ENCODE measurements at regions not wholly inside any gene's neighbourhood (a gene's known extent, or its start where the extent isn't known, plus 50 kb on each side); places are given as distances from the start of the nearest gene placed in this dataset.

- Histone ChIP-seq H3K27ac (ENCODE audit: poor library complexity, severe bottlenecking) (no peak overlapping the region), H3K4me3 (ENCODE audit: severe bottlenecking) (no peak overlapping the region), H3K4me1 (ENCODE audit: insufficient read depth, poor library complexity, severe bottlenecking) (no peaks in the 10 kb centered on the region), H3K9me3 (ENCODE audit: severe bottlenecking) (no peaks in the 10 kb centered on the region), H3K27me3 (ENCODE audit: insufficient read depth, poor library complexity, severe bottlenecking) (no peaks in the 10 kb centered on the region), H3K36me3 (ENCODE audit: low read depth) (no peaks in the 10 kb centered on the region)
- no peak for DNase-seq (ENCODE audit: low spot score)
- TF ChIP-seq CTCF (IDR thresholded peaks at IDR 0.05; ENCODE audit: poor library complexity, severe bottlenecking) = no peak
- ATAC-seq (ENCODE audit: low read depth) = no peak
Observed at GRCh38 chr2:5231287-5231686, 460.9 kb upstream of the SOX11 start.

- Histone ChIP-seq H3K9me3 (ENCODE audit: severe bottlenecking) (no peaks in the 10 kb centered on the region), H3K27me3 (ENCODE audit: insufficient read depth, poor library complexity, severe bottlenecking) (no peaks in the 10 kb centered on the region), H3K4me1 (ENCODE audit: insufficient read depth, poor library complexity, severe bottlenecking) (no peaks in the 10 kb centered on the region), H3K36me3 (ENCODE audit: low read depth) (no peaks in the 10 kb centered on the region), H3K4me3 (ENCODE audit: severe bottlenecking) (no peak overlapping the region), H3K27ac (ENCODE audit: poor library complexity, severe bottlenecking) (no peak overlapping the region)
- DNase-seq (ENCODE audit: low spot score) (no peak), ATAC-seq (ENCODE audit: low read depth) (no peak)
- no peak for TF ChIP-seq CTCF (IDR thresholded peaks at IDR 0.05; ENCODE audit: poor library complexity, severe bottlenecking)
Observed at GRCh38 chr2:5234563-5234962, 457.6 kb upstream of the SOX11 start.

GRCh38 chr2:5235701-5236100 is 456.5 kb upstream of the SOX11 start:
- no peak for TF ChIP-seq CTCF (IDR thresholded peaks at IDR 0.05; ENCODE audit: poor library complexity, severe bottlenecking)
- Histone ChIP-seq H3K27ac (ENCODE audit: poor library complexity, severe bottlenecking) (no peak overlapping the region), H3K27me3 (ENCODE audit: insufficient read depth, poor library complexity, severe bottlenecking) (no peaks in the 10 kb centered on the region), H3K36me3 (ENCODE audit: low read depth) (no peaks in the 10 kb centered on the region), H3K4me1 (ENCODE audit: insufficient read depth, poor library complexity, severe bottlenecking) (no peaks in the 10 kb centered on the region), H3K4me3 (ENCODE audit: severe bottlenecking) (no peak overlapping the region), H3K9me3 (ENCODE audit: severe bottlenecking) (no peaks in the 10 kb centered on the region)
- no peak for DNase-seq (ENCODE audit: low spot score)
- ATAC-seq (ENCODE audit: low read depth) = no peak

- H3K4me1 ChIP-seq (ENCODE audit: insufficient read depth, poor library complexity, severe bottlenecking) = no peaks in the 10 kb centered on the region
- H3K27ac ChIP-seq (ENCODE audit: poor library complexity, severe bottlenecking) = no peak overlapping the region
- H3K27me3 ChIP-seq (ENCODE audit: insufficient read depth, poor library complexity, severe bottlenecking) = no peaks in the 10 kb centered on the region
- ATAC-seq (ENCODE audit: low read depth) (no peak), DNase-seq (ENCODE audit: low spot score) (no peak)
- H3K4me3 ChIP-seq (ENCODE audit: severe bottlenecking) = no peak overlapping the region
- TF ChIP-seq CTCF (IDR thresholded peaks at IDR 0.05; ENCODE audit: poor library complexity, severe bottlenecking) = no peak
- no peaks in the 10 kb centered on the region for H3K9me3 ChIP-seq (ENCODE audit: severe bottlenecking)
- no peaks in the 10 kb centered on the region for H3K36me3 ChIP-seq (ENCODE audit: low read depth)
Observed at GRCh38 chr2:5236249-5236648, 455.9 kb upstream of the SOX11 start.

- Histone ChIP-seq H3K27ac (ENCODE audit: poor library complexity, severe bottlenecking) (no peak overlapping the region), H3K4me3 (ENCODE audit: severe bottlenecking) (no peak overlapping the region)
- ATAC-seq (ENCODE audit: low read depth) = no peak
Observed at GRCh38 chr2:5242751-5243150, 449.4 kb upstream of the SOX11 start.

More at GRCh38 chr2:5242751-5243150, 449.4 kb upstream of the SOX11 start:
- Histone ChIP-seq H3K9me3 (ENCODE audit: severe bottlenecking) (no peaks in the 10 kb centered on the region), H3K36me3 (ENCODE audit: low read depth) (no peaks in the 10 kb centered on the region), H3K4me1 (ENCODE audit: insufficient read depth, poor library complexity, severe bottlenecking) (no peaks in the 10 kb centered on the region), H3K27me3 (ENCODE audit: insufficient read depth, poor library complexity, severe bottlenecking) (no peaks in the 10 kb centered on the region)
- DNase-seq (ENCODE audit: low spot score) = no peak
- TF ChIP-seq CTCF (IDR thresholded peaks at IDR 0.05; ENCODE audit: poor library complexity, severe bottlenecking) = no peak
